Right atrium auricular region (tissue), 2 donors: ENCODE measurements at regions not wholly inside any gene's neighbourhood (a gene's known extent, or its start where the extent isn't known, plus 50 kb on each side); places are given as distances from the start of the nearest gene placed in this dataset.

ENCODE experiments used
- DNase-seq: peaks from one replicate; pipeline ENCODE4 v3.0.0-alpha.2; 2019; ENCODE audit warnings: low spot score
- H3K27ac ChIP-seq, 2 donors: fragments of 200-600 bp; sonication (generic); 1 replicate in 1 of 2; 2 replicates in 1 of 2; pipeline ENCODE4 v1.5.1; 2016 to 2019
- H3K27me3 ChIP-seq, 2 donors: fragments of 200-600 bp; sonication (generic); one replicate each; pipeline versions ENCODE4 v1.5.1 to v1.6.0; 2017 to 2019
- H3K36me3 ChIP-seq: fragments of 200-600 bp; sonication (generic); one replicate; pipeline ENCODE4 v1.5.1; 2016
- H3K4me1 ChIP-seq, 2 donors: fragments of 200-600 bp; sonication (generic); one replicate each; pipeline versions ENCODE4 v1.5.1 to v1.6.0; 2017 to 2019
- H3K4me3 ChIP-seq, 2 donors: fragments of 200-600 bp; sonication (generic); 1 replicate in 1 of 2; 2 replicates in 1 of 2; pipeline ENCODE4 v1.5.1; 2017 to 2019; ENCODE audit warnings: mild to moderate bottlenecking in 1 of 2, moderate library complexity in 1 of 2
- H3K9me3 ChIP-seq, 2 donors: fragments of 200-600 bp; sonication (generic); one replicate each; pipeline ENCODE4 v1.5.1; 2019
- TF ChIP-seq, protein P1 (sequence below), 2 donors: fragments of 200-600 bp; sonication (generic); IDR thresholded peaks; one replicate each; pipeline ENCODE4 v1.5.1; 2019; ENCODE audit warnings: antibody characterized with exemption in 2 of 2

DNA sequence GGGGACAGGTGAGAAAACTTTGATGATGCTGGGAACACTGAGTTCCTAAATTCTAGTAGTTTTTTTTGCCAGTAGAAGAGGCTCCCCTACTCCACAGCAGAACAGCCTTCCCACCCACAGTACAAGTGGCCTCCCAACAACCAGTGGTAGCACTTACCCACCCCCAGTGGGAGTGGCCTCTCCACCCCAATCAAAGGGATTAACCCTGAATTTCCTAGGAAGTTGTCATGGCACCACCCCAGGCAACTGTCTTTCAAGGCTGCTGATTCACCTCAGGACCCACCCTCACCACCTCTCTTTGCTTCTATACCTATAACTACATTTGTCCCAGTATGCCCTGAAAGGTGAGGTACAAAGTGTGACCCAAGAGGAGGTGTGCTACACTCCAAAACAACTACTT, 81.4 kb upstream of the PRDX6 start:
- no peak overlapping the region for H3K4me3 ChIP-seq
- DNase-seq: no peak
- no peaks in the 10 kb centered on the region for H3K36me3 ChIP-seq
- H3K9me3 ChIP-seq: no peaks in the 10 kb centered on the region
- peaks cover 0 to 15% of the 10 kb centered on the region in 2 donors for H3K4me1 ChIP-seq
- TF ChIP-seq, protein P1, sequence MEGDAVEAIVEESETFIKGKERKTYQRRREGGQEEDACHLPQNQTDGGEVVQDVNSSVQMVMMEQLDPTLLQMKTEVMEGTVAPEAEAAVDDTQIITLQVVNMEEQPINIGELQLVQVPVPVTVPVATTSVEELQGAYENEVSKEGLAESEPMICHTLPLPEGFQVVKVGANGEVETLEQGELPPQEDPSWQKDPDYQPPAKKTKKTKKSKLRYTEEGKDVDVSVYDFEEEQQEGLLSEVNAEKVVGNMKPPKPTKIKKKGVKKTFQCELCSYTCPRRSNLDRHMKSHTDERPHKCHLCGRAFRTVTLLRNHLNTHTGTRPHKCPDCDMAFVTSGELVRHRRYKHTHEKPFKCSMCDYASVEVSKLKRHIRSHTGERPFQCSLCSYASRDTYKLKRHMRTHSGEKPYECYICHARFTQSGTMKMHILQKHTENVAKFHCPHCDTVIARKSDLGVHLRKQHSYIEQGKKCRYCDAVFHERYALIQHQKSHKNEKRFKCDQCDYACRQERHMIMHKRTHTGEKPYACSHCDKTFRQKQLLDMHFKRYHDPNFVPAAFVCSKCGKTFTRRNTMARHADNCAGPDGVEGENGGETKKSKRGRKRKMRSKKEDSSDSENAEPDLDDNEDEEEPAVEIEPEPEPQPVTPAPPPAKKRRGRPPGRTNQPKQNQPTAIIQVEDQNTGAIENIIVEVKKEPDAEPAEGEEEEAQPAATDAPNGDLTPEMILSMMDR (IDR thresholded peaks at IDR 0.05): no peak
- no peaks in the 10 kb centered on the region for H3K27me3 ChIP-seq
- no peak overlapping the region for H3K27ac ChIP-seq

DNA sequence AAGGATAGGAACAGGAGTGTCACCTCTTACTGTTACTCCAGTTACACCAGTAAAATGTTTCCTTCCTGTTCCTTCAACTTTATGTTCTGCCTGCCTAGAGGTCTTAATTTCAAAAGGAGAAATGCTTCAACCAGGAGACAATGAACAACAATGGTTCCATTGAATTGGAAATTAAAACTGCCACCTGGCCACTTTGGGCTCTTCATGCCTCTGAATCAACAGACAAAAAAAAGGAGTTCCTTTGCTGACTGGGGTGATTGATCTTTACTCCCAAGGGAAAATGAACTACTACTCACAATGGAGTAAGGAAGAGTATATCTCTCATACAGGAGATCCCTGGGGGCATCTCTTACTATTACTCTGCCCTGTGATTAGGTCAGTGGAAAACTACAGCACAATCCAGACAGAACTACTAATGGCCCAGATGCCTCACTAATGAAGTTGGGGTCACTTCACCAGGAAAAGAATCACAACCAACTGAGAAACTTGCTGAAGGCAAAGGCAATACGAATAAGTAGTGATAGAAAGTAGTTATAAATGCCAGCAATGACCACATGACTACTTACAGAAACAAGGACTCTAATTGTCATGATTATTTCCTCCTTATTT, 76.6 kb upstream of the PRDX6 start:
- H3K9me3 ChIP-seq: no peaks in the 10 kb centered on the region
- no peaks in the 10 kb centered on the region for H3K36me3 ChIP-seq
- no peak overlapping the region for H3K4me3 ChIP-seq
- no peak for DNase-seq
- TF ChIP-seq, protein P1 (IDR thresholded peaks at IDR 0.05): no peak
- peaks cover 0 to 11% of the 10 kb centered on the region in 2 donors for H3K4me1 ChIP-seq
- H3K27me3 ChIP-seq: no peaks in the 10 kb centered on the region
- H3K27ac ChIP-seq: no peak overlapping the region

DNA sequence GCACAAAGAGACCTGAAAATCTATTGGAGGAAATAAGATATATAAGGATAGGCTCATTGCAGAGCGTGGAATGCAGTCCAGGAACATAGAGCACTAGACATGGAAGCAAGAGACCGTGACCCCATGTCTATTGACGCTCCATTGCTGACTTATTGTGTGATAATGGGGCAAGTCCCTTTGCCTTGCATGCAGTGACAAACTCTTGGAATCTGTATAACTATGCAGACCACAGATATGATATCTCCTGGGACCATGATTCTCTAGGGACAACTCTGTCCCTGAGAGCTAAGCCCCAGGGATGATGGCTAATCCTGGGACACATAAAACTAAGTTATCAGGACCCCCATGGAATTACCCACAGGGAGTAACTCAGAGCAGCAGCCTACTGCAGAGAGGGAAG, 73.1 kb upstream of the PRDX6 start:
- Histone ChIP-seq H3K9me3 (no peaks in the 10 kb centered on the region), H3K27ac (no peak overlapping the region), H3K36me3 (no peaks in the 10 kb centered on the region), H3K4me3 (no peak overlapping the region), H3K27me3 (no peaks in the 10 kb centered on the region), H3K4me1 (peaks cover 0 to 15% of the 10 kb centered on the region in 2 donors)
- DNase-seq: no peak
- TF ChIP-seq, protein P1 (IDR thresholded peaks at IDR 0.05): no peak

DNA sequence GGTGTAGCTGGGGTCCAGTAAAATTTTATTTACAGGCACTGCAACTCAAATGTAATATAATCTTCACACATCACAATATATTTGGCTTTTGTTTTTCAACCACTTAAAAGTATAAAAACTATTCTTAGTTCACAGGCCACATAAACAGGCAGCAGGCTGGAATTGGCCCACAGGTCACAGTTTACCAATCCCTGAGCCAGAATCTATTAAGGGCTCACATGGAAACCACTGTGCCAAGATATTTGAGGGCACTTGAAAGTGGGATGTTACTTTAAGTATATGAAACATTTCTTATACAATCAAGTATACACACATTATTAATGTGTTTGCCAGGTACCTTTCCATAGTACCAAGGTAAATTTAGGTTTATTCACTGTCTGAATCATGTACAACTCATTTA, 71.9 kb upstream of the PRDX6 start:
- no peak for DNase-seq
- Histone ChIP-seq H3K36me3 (no peaks in the 10 kb centered on the region), H3K4me3 (no peak overlapping the region), H3K27ac (no peak overlapping the region), H3K9me3 (no peaks in the 10 kb centered on the region), H3K4me1 (peaks cover 0 to 25% of the 10 kb centered on the region in 2 donors), H3K27me3 (no peaks in the 10 kb centered on the region)
- TF ChIP-seq, protein P1 (IDR thresholded peaks at IDR 0.05): no peak

DNA sequence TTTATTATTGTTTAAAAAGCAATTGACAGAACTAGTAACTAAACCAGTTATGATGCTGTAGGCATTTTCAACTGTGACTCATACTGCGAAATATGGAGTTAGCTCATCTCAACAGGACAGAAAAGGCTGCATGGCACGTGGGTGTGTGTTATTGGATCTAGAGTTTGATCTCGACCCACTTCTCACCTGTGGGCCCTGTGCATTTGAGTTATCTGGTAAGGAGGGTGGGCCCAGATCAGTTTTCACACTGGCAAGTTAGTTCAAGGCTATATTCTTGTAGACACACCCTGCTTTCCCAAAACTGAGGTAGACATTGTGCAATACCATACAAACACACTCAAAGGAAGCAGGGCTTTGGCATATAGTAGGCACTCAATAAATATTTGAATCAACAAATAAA, 71.3 kb upstream of the PRDX6 start:
- Histone ChIP-seq H3K9me3 (no peaks in the 10 kb centered on the region), H3K27me3 (no peaks in the 10 kb centered on the region), H3K4me3 (no peak overlapping the region), H3K4me1 (peaks cover 0 to 27% of the 10 kb centered on the region in 2 donors), H3K36me3 (no peaks in the 10 kb centered on the region), H3K27ac (no peak overlapping the region)
- DNase-seq: no peak
- TF ChIP-seq, protein P1 (IDR thresholded peaks at IDR 0.05): no peak

DNA sequence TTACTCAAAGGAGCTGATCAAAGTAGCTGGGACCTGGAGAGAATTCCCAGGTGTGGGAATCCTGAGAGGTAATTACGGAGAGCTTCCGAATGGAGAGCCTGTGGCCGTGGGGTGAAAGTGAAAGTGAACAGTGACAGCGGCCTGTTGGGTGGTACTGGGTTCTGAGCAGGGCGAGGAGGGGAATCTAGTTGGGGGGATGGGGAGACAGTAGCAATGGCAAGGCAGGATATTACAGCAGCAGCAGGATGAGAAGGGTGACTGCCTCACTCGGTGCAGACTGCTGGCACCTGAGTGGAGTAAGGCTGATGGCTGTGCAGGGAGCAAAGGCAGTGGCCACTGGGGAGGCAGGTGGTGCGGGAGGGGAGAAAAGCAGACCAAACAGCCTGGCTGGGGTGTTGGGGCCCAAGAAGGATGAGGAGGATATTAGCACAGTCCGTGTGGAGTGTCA, 70.3 kb upstream of the PRDX6 start:
- TF ChIP-seq, protein P1 (IDR thresholded peaks at IDR 0.05): no peak
- Histone ChIP-seq H3K27me3 (no peaks in the 10 kb centered on the region), H3K9me3 (no peaks in the 10 kb centered on the region), H3K4me1 (peaks cover 0 to 27% of the 10 kb centered on the region in 2 donors), H3K27ac (no peak overlapping the region), H3K4me3 (peak overlapping the region in 1 of 2 donors; percentile 19), H3K36me3 (no peaks in the 10 kb centered on the region)
- DNase-seq: no peak
